Sigmoid colon (tissue), 4 donors: ENCODE measurements at regions not wholly inside any gene's neighbourhood (a gene's known extent, or its start where the extent isn't known, plus 50 kb on each side); places are given as distances from the start of the nearest gene placed in this dataset.

Experiments used
- POLR2A ChIP-seq, 2 donors: fragments of 450-650 bp; IDR thresholded peaks; one replicate each; pipeline ENCODE4 v1.6.1; 2016; ENCODE audit warnings: antibody characterized with exemption in 2 of 2, mild to moderate bottlenecking in 2 of 2, moderate library complexity in 2 of 2
- POLR2AphosphoS5 ChIP-seq, 4 donors: sonication (generic); formaldehyde crosslinking; IDR thresholded peaks; one replicate each; pipeline ENCODE4 v1.6.1; 2017; ENCODE audit warnings: antibody characterized with exemption in 4 of 4

GRCh38 chr14:101476916-101477553 lies 84.3 kb upstream of the DIO3 start:
- TF ChIP-seq POLR2AphosphoS5 (IDR thresholded peaks at IDR 0.05) (no peak), POLR2A (IDR thresholded peaks at IDR 0.05) (no peak)
